ENCODE measurements at regions not wholly inside any gene's neighbourhood (a gene's known extent, or its start where the extent isn't known, plus 50 kb on each side); places are given as distances from the start of the nearest gene placed in this dataset.
"Not testable (repeated sequence)": the region's sequence is repeated elsewhere in the genome, so short reads cannot be mapped to it uniquely, and the experiment has no call there.

- Histone ChIP-seq H3K4me3 (ENCODE audit: low read depth, low read length) (no peak overlapping the region), H3K79me2 (no peaks in the 10 kb centered on the region), H3K27me3 (ENCODE audit: control insufficient read depth, insufficient read depth, low read length) (no peaks in the 10 kb centered on the region), H3K4me1 (no peaks in the 10 kb centered on the region), H3K9ac (no peak overlapping the region), H3K4me2 (ENCODE audit: low read length) (no peak overlapping the region), H3K27ac (no peak overlapping the region), H2AFZ (no peak overlapping the region), H3K9me3 (ENCODE audit: control insufficient read depth, low read length) (no peaks in the 10 kb centered on the region), H3K36me3 (ENCODE audit: control insufficient read depth, insufficient read depth, low read length) (no peaks in the 10 kb centered on the region)
- no peak for TF ChIP-seq CTCF (IDR thresholded peaks at IDR 0.05)
Measured at GRCh38 chr2:144982481-144982880, 462.6 kb upstream of the ZEB2 start.

- H3K27ac ChIP-seq, result no peak overlapping the region
- no peak for TF ChIP-seq CTCF (IDR thresholded peaks at IDR 0.05)
- no peaks in the 10 kb centered on the region for H3K27me3 ChIP-seq (ENCODE audit: control insufficient read depth, insufficient read depth, low read length)
- no peaks in the 10 kb centered on the region for H3K9me3 ChIP-seq (ENCODE audit: control insufficient read depth, low read length)
- no peak overlapping the region for H3K9ac ChIP-seq
- no peaks in the 10 kb centered on the region for H3K36me3 ChIP-seq (ENCODE audit: control insufficient read depth, insufficient read depth, low read length)
- no peaks in the 10 kb centered on the region for H3K79me2 ChIP-seq
- no peak overlapping the region for H2AFZ ChIP-seq
- H3K4me1 ChIP-seq, result no peaks in the 10 kb centered on the region
- H3K4me3 ChIP-seq (ENCODE audit: low read depth, low read length), result no peak overlapping the region
- no peak overlapping the region for H3K4me2 ChIP-seq (ENCODE audit: low read length)
Measured at GRCh38 chr2:144975881-144976280, 456.0 kb upstream of the ZEB2 start.

GRCh38 chr2:144972676-144973075, 452.8 kb upstream of the ZEB2 start:
- Histone ChIP-seq H3K27me3 (ENCODE audit: control insufficient read depth, insufficient read depth, low read length) (no peaks in the 10 kb centered on the region), H3K79me2 (no peaks in the 10 kb centered on the region), H3K9me3 (ENCODE audit: control insufficient read depth, low read length) (no peaks in the 10 kb centered on the region), H3K4me2 (ENCODE audit: low read length) (no peak overlapping the region), H2AFZ (no peak overlapping the region), H3K4me1 (no peaks in the 10 kb centered on the region), H3K36me3 (ENCODE audit: control insufficient read depth, insufficient read depth, low read length) (no peaks in the 10 kb centered on the region), H3K27ac (no peak overlapping the region), H3K9ac (no peak overlapping the region), H3K4me3 (ENCODE audit: low read depth, low read length) (no peak overlapping the region)
- no peak for TF ChIP-seq CTCF (IDR thresholded peaks at IDR 0.05)

GRCh38 chr2:144971786-144972335, 451.9 kb upstream of the ZEB2 start:
- no peak overlapping the region for H3K4me2 ChIP-seq (ENCODE audit: low read length)
- no peaks in the 10 kb centered on the region for H3K9me3 ChIP-seq (ENCODE audit: control insufficient read depth, low read length)
- no peaks in the 10 kb centered on the region for H3K79me2 ChIP-seq
- no peaks in the 10 kb centered on the region for H3K27me3 ChIP-seq (ENCODE audit: control insufficient read depth, insufficient read depth, low read length)
- H3K9ac ChIP-seq, result no peak overlapping the region
- TF ChIP-seq CTCF (IDR thresholded peaks at IDR 0.05), result no peak
- no peak overlapping the region for H2AFZ ChIP-seq
- no peak overlapping the region for H3K27ac ChIP-seq
- H3K4me1 ChIP-seq, result no peaks in the 10 kb centered on the region
- H3K36me3 ChIP-seq (ENCODE audit: control insufficient read depth, insufficient read depth, low read length), result no peaks in the 10 kb centered on the region
- H3K4me3 ChIP-seq (ENCODE audit: low read depth, low read length), result no peak overlapping the region

- H3K27me3 ChIP-seq (ENCODE audit: control insufficient read depth, insufficient read depth, low read length); H3K27ac ChIP-seq; H3K79me2 ChIP-seq; H3K4me1 ChIP-seq; H2AFZ ChIP-seq; H3K9me3 ChIP-seq (ENCODE audit: control insufficient read depth, low read length); H3K4me3 ChIP-seq (ENCODE audit: low read depth, low read length); H3K9ac ChIP-seq; H3K36me3 ChIP-seq (ENCODE audit: control insufficient read depth, insufficient read depth, low read length); H3K4me2 ChIP-seq (ENCODE audit: low read length): not testable (repeated sequence)
Measured at GRCh38 chr2:144970410-144970809, 450.5 kb upstream of the ZEB2 start.

- not testable (repeated sequence) for H3K79me2 ChIP-seq; H3K27ac ChIP-seq; H3K9ac ChIP-seq; H2AFZ ChIP-seq; H3K9me3 ChIP-seq (ENCODE audit: control insufficient read depth, low read length); H3K4me3 ChIP-seq (ENCODE audit: low read depth, low read length); H3K4me1 ChIP-seq; H3K36me3 ChIP-seq (ENCODE audit: control insufficient read depth, insufficient read depth, low read length); H3K4me2 ChIP-seq (ENCODE audit: low read length); H3K27me3 ChIP-seq (ENCODE audit: control insufficient read depth, insufficient read depth, low read length)
Measured at GRCh38 chr2:144969564-144969963, 449.6 kb upstream of the ZEB2 start.

All from parathyroid adenoma (tissue), 2 donors.